ENCODE measurements at regions not wholly inside any gene's neighbourhood (a gene's known extent, or its start where the extent isn't known, plus 50 kb on each side); places are given as distances from the start of the nearest gene placed in this dataset.
"Not testable (repeated sequence)": the region's sequence is repeated elsewhere in the genome, so short reads cannot be mapped to it uniquely, and the experiment has no call there.

- ATAC-seq (no peak), DNase-seq (no peak)
- intact Hi-C loops (cut with micrococcal nuclease): no loop called here
These were observed 60.3 kb downstream of the EOMES start for GRCh38 chr3:27661797-27662196.

- ATAC-seq: peak; percentile 68
- intact Hi-C loops (cut with micrococcal nuclease): no loop called here
- peak; percentile 78 for DNase-seq
These were observed 62.7 kb downstream of the EOMES start for GRCh38 chr3:27659279-27660021.

GRCh38 chr3:27658741-27659140 lies 63.4 kb downstream of the EOMES start:
- intact Hi-C loops (cut with micrococcal nuclease): no loop called here
- no peak for ATAC-seq
- DNase-seq: no peak

GRCh38 chr3:27657871-27658270 lies 64.3 kb downstream of the EOMES start:
- intact Hi-C loops (cut with micrococcal nuclease): no loop called here
- ATAC-seq: no peak
- no peak for DNase-seq

- no peak for DNase-seq
- no peak for ATAC-seq
- intact Hi-C loops (cut with micrococcal nuclease): no loop called here
These were observed 64.7 kb downstream of the EOMES start for GRCh38 chr3:27657404-27657803.

- ATAC-seq: no peak
These were observed 65.3 kb downstream of the EOMES start for GRCh38 chr3:27656790-27657189.

GRCh38 chr3:27655547-27655946 lies 66.6 kb downstream of the EOMES start:
- intact Hi-C loops (cut with micrococcal nuclease): no loop called here
- no peak for ATAC-seq
- DNase-seq: no peak

More at GRCh38 chr3:27656790-27657189, 65.3 kb downstream of the EOMES start:
- intact Hi-C loops (cut with micrococcal nuclease): no loop called here
- DNase-seq: no peak

- ATAC-seq: no peak
- DNase-seq: no peak
- intact Hi-C loops (cut with micrococcal nuclease): no loop called here
These were observed 68.1 kb downstream of the EOMES start for GRCh38 chr3:27653803-27654558.

GRCh38 chr3:27649277-27649676 lies 72.8 kb downstream of the EOMES start:
- no peak for DNase-seq
- ATAC-seq: no peak
- intact Hi-C loops (cut with micrococcal nuclease): no loop called here

- DNase-seq (no peak), ATAC-seq (no peak)
- intact Hi-C loops (cut with micrococcal nuclease): no loop called here
These were observed 75.2 kb downstream of the EOMES start for GRCh38 chr3:27646896-27647295.

- intact Hi-C loops (cut with micrococcal nuclease): no loop called here
- DNase-seq: no peak
- no peak for ATAC-seq
These were observed 77.2 kb downstream of the EOMES start for GRCh38 chr3:27644941-27645340.

GRCh38 chr3:27643355-27643754 lies 78.8 kb downstream of the EOMES start:
- DNase-seq: no peak
- intact Hi-C loops (cut with micrococcal nuclease): no loop called here
- ATAC-seq: no peak

- intact Hi-C loops (cut with micrococcal nuclease): no loop called here
- ATAC-seq: no peak
- DNase-seq: no peak
These were observed 79.3 kb downstream of the EOMES start for GRCh38 chr3:27642796-27643195.

- ATAC-seq (no peak), DNase-seq (no peak)
- intact Hi-C loops (cut with micrococcal nuclease): no loop called here
These were observed 80.1 kb downstream of the EOMES start for GRCh38 chr3:27641888-27642601.

- DNase-seq: no peak
- intact Hi-C loops (cut with micrococcal nuclease): no loop called here
- ATAC-seq: no peak
These were observed 80.8 kb downstream of the EOMES start for GRCh38 chr3:27641271-27641800.

GRCh38 chr3:27639271-27639670 lies 82.9 kb downstream of the EOMES start:
- DNase-seq (no peak), ATAC-seq (no peak)
- intact Hi-C loops (cut with micrococcal nuclease): no loop called here

- ATAC-seq: no peak
- no peak for DNase-seq
- intact Hi-C loops (cut with micrococcal nuclease): no loop called here
These were observed 83.5 kb downstream of the EOMES start for GRCh38 chr3:27638594-27638993.

- no peak for DNase-seq
- intact Hi-C loops (cut with micrococcal nuclease): no loop called here
- ATAC-seq: no peak
These were observed 84.7 kb downstream of the EOMES start for GRCh38 chr3:27637346-27637995.

- DNase-seq; intact Hi-C loops (cut with micrococcal nuclease); ATAC-seq: not testable (repeated sequence)
These were observed 87.1 kb downstream of the EOMES start for GRCh38 chr3:27635006-27635405.

GRCh38 chr3:27633224-27633545 lies 88.9 kb downstream of the EOMES start:
- ATAC-seq (peak; percentile 76), DNase-seq (no peak)
- intact Hi-C loops (cut with micrococcal nuclease): no loop called here

Measured in left ventricle myocardium superior (tissue), 1 donor.